MM.1S (cell line): ENCODE measurements at regions not wholly inside any gene's neighbourhood (a gene's known extent, or its start where the extent isn't known, plus 50 kb on each side); places are given as distances from the start of the nearest gene placed in this dataset.

Experiments
- DNase-seq: peaks from one replicate; pipeline ENCODE4 v3.0.0-alpha.2; 2015
- H2AFZ ChIP-seq: fragments of 300-600 bp; sonication (generic); 2 replicates; pipeline ENCODE4 v1.6.0; 2016; ENCODE audit warnings: antibody characterized with exemption, low read length
- H3F3A ChIP-seq: fragments of 300-600 bp; sonication (generic); 2 replicates; pipeline ENCODE4 v1.6.1; 2016; ENCODE audit warnings: mild to moderate bottlenecking, antibody characterized with exemption, low read length, moderate library complexity, mixed read lengths; ENCODE audit not compliant: insufficient read depth
- H3K27ac ChIP-seq: fragments of 300-600 bp; sonication (generic); 2 replicates; pipeline ENCODE4 v1.5.1; 2016; ENCODE audit warnings: mild to moderate bottlenecking, low read length
- H3K27me3 ChIP-seq: fragments of 300-600 bp; sonication (generic); replicated peaks from 2 replicates; pipeline ENCODE4 v1.6.0; 2016; ENCODE audit warnings: low read length; ENCODE audit not compliant: insufficient read depth
- H3K36me3 ChIP-seq: fragments of 300-600 bp; sonication (generic); replicated peaks from 2 replicates; pipeline ENCODE4 v1.6.1; 2016; ENCODE audit warnings: mild to moderate bottlenecking, low read length, mixed read lengths; ENCODE audit not compliant: insufficient read depth
- H3K4me1 ChIP-seq: fragments of 300-600 bp; sonication (generic); 2 replicates; pipeline ENCODE4 v1.6.1; 2016; ENCODE audit warnings: low read length, mixed read lengths
- H3K4me2 ChIP-seq: fragments of 300-600 bp; sonication (generic); 2 replicates; pipeline ENCODE4 v1.6.0; 2016; ENCODE audit warnings: low read depth, low read length
- H3K4me3 ChIP-seq: fragments of 300-600 bp; sonication (generic); 2 replicates; pipeline ENCODE4 v1.5.1; 2016; ENCODE audit warnings: low read length, mixed read lengths
- H3K79me2 ChIP-seq: fragments of 300-600 bp; sonication (generic); 2 replicates; pipeline ENCODE4 v1.6.1; 2016; ENCODE audit warnings: mixed run types, low read length, mixed read lengths
- H3K9ac ChIP-seq: fragments of 300-600 bp; sonication (generic); 2 replicates; pipeline ENCODE4 v1.6.1; 2016; ENCODE audit warnings: low read length, mixed read lengths
- H3K9me2 ChIP-seq: fragments of 300-600 bp; sonication (generic); replicated peaks from 2 replicates; pipeline ENCODE4 v1.6.1; 2016; ENCODE audit warnings: mild to moderate bottlenecking, low read length, mixed read lengths; ENCODE audit not compliant: insufficient read depth
- H3K9me3 ChIP-seq: fragments of 300-600 bp; sonication (generic); replicated peaks from 2 replicates; pipeline ENCODE4 v1.6.1; 2016; ENCODE audit warnings: mild to moderate bottlenecking, low read length, mixed read lengths; ENCODE audit not compliant: insufficient read depth
- H4K20me1 ChIP-seq: fragments of 300-600 bp; sonication (generic); 2 replicates; pipeline ENCODE4 v1.6.1; 2016; ENCODE audit warnings: mild to moderate bottlenecking, low read length, moderate library complexity, mixed read lengths; ENCODE audit not compliant: insufficient read depth
- CTCF ChIP-seq: fragments of 300-600 bp; sonication (generic); IDR thresholded peaks from 2 replicates; pipeline ENCODE4 v1.5.1; 2016; ENCODE audit warnings: antibody characterized with exemption, low read length, mixed read lengths
- EZH2 ChIP-seq: fragments of 300-600 bp; sonication (generic); optimal IDR thresholded peaks from 2 replicates; pipeline ENCODE3; 2017; ENCODE audit warnings: low read depth, mild to moderate bottlenecking, antibody characterized with exemption, low read length, mixed read lengths
- EZH2phosphoT487 ChIP-seq: fragments of 300-600 bp; sonication (generic); IDR thresholded peaks from 2 replicates; pipeline ENCODE4 v1.6.1; 2018; ENCODE audit warnings: antibody characterized with exemption, low read length

GRCh38 chr18:22344908-22345670 is 72.6 kb downstream of the CTAGE1 start:
- no peaks in the 10 kb centered on the region for H4K20me1 ChIP-seq
- H2AFZ ChIP-seq, result no peak overlapping the region
- no peak overlapping the region for H3K27ac ChIP-seq
- H3K4me2 ChIP-seq, result no peak overlapping the region
- no peaks in the 10 kb centered on the region for H3F3A ChIP-seq
- no peaks in the 10 kb centered on the region for H3K9me2 ChIP-seq
- no peaks in the 10 kb centered on the region for H3K36me3 ChIP-seq
- no peak for DNase-seq
- H3K27me3 ChIP-seq, result no peaks in the 10 kb centered on the region
- TF ChIP-seq EZH2, result no peak
- no peak for TF ChIP-seq CTCF
- TF ChIP-seq EZH2phosphoT487, result no peak
- H3K4me1 ChIP-seq, result no peaks in the 10 kb centered on the region
- no peak overlapping the region for H3K9ac ChIP-seq
- H3K79me2 ChIP-seq, result no peaks in the 10 kb centered on the region
- no peaks in the 10 kb centered on the region for H3K9me3 ChIP-seq
- H3K4me3 ChIP-seq, result no peak overlapping the region

GRCh38 chr18:22344445-22344844 is 73.3 kb downstream of the CTAGE1 start:
- no peaks in the 10 kb centered on the region for H3F3A ChIP-seq
- no peak overlapping the region for H3K27ac ChIP-seq
- no peaks in the 10 kb centered on the region for H3K36me3 ChIP-seq
- H4K20me1 ChIP-seq, result no peaks in the 10 kb centered on the region
- no peak for DNase-seq
- no peaks in the 10 kb centered on the region for H3K9me2 ChIP-seq
- H2AFZ ChIP-seq, result no peak overlapping the region
- H3K79me2 ChIP-seq, result no peaks in the 10 kb centered on the region
- H3K4me2 ChIP-seq, result no peak overlapping the region
- H3K4me3 ChIP-seq, result no peak overlapping the region
- H3K9me3 ChIP-seq, result no peaks in the 10 kb centered on the region
- H3K4me1 ChIP-seq, result no peaks in the 10 kb centered on the region
- H3K9ac ChIP-seq, result no peak overlapping the region
- no peaks in the 10 kb centered on the region for H3K27me3 ChIP-seq
- TF ChIP-seq EZH2phosphoT487 (no peak), EZH2 (no peak), CTCF (no peak)

- no peaks in the 10 kb centered on the region for H3K4me1 ChIP-seq
- DNase-seq, result no peak
- no peak overlapping the region for H3K27ac ChIP-seq
- H3K9ac ChIP-seq, result no peak overlapping the region
- no peaks in the 10 kb centered on the region for H3F3A ChIP-seq
- no peak overlapping the region for H3K4me3 ChIP-seq
- no peaks in the 10 kb centered on the region for H3K36me3 ChIP-seq
- no peak overlapping the region for H2AFZ ChIP-seq
- no peaks in the 10 kb centered on the region for H3K9me2 ChIP-seq
- no peaks in the 10 kb centered on the region for H4K20me1 ChIP-seq
- TF ChIP-seq EZH2, result no peak
- H3K27me3 ChIP-seq, result no peaks in the 10 kb centered on the region
- H3K4me2 ChIP-seq, result no peak overlapping the region
- H3K79me2 ChIP-seq, result no peaks in the 10 kb centered on the region
- no peaks in the 10 kb centered on the region for H3K9me3 ChIP-seq
These were observed 74.1 kb downstream of the CTAGE1 start for GRCh38 chr18:22343613-22344012.

- H3F3A ChIP-seq, result no peaks in the 10 kb centered on the region
- TF ChIP-seq EZH2, result no peak
- no peak for TF ChIP-seq EZH2phosphoT487
- TF ChIP-seq CTCF, result no peak
- no peak overlapping the region for H3K9ac ChIP-seq
- H3K79me2 ChIP-seq, result no peaks in the 10 kb centered on the region
- no peak overlapping the region for H2AFZ ChIP-seq
- no peak overlapping the region for H3K27ac ChIP-seq
- no peaks in the 10 kb centered on the region for H3K36me3 ChIP-seq
- no peaks in the 10 kb centered on the region for H3K9me3 ChIP-seq
- H3K4me3 ChIP-seq, result no peak overlapping the region
- H4K20me1 ChIP-seq, result no peaks in the 10 kb centered on the region
- no peaks in the 10 kb centered on the region for H3K27me3 ChIP-seq
- H3K4me2 ChIP-seq, result no peak overlapping the region
- H3K4me1 ChIP-seq, result no peaks in the 10 kb centered on the region
- H3K9me2 ChIP-seq, result no peaks in the 10 kb centered on the region
- no peak for DNase-seq
These were observed 75.1 kb downstream of the CTAGE1 start for GRCh38 chr18:22342625-22343024.
